Epithelial cell of esophagus (primary cell): ENCODE measurements at regions not wholly inside any gene's neighbourhood (a gene's known extent, or its start where the extent isn't known, plus 50 kb on each side); places are given as distances from the start of the nearest gene placed in this dataset.

ENCODE experiments used
- DNase-seq: peaks from one replicate; pipeline ENCODE4 v3.0.0; 2010; ENCODE audit warnings: low read depth
- H3K4me3 ChIP-seq: 2 replicates; pipeline ENCODE4 v1.5.1; 2011; ENCODE audit warnings: mild to moderate bottlenecking, low read length, control low read depth
- CTCF ChIP-seq: IDR thresholded peaks from 2 replicates; pipeline ENCODE4 v1.5.1; 2011; ENCODE audit warnings: low read depth, mild to moderate bottlenecking, low read length, control low read depth, inconsistent platforms; ENCODE audit not compliant: insufficient read depth; ENCODE audit errors: missing control alignments

- no peak overlapping the region for H3K4me3 ChIP-seq
- no peak for TF ChIP-seq CTCF
- peak; percentile 9 for DNase-seq
These were observed 169.5 kb downstream of the OTOR start for GRCh38 chr20:16917636-16918035.

DNA sequence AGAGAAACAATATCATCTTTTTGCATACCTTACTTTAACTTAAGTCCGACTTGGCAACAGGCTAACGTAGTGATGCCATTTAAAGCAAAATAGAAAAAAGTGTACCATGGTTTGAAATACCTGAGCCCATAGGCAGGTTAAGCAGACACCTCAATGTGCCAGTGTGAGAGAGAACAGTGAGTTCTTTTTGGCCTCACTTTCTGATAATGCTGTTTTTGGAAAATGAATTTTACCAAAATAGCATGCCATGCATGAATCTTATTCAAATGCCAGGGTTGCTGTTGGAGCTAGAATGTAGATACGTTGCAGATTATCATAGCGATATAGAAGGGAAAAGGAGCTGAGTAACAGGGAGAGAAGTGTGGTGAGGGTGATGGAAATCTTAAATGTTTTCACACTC lies 170.2 kb downstream of the OTOR start:
- no peak for DNase-seq
- no peak overlapping the region for H3K4me3 ChIP-seq

DNA sequence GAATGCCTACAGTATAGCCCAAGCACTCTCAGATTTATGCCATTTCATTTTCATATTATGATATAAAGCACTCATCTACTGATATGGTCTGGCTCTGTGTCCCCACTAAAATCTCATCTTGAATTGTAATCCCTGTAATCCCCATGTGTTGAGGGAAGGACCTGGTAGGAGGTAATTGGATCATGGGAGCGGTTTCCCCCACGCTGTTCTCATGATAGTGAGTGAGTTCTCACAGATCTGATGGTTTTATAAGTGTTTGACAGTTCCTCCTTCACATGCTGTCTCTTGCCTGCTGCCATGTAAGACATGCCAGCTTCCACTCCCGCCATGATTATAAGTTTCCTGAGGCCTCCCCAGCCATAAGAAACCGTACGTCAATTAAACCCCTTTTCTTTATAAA lies 171.7 kb downstream of the OTOR start:
- no peak for TF ChIP-seq CTCF
- no peak overlapping the region for H3K4me3 ChIP-seq
- no peak for DNase-seq

More for the DNA sequence above, 170.2 kb downstream of the OTOR start:
- TF ChIP-seq CTCF, result no peak

DNA sequence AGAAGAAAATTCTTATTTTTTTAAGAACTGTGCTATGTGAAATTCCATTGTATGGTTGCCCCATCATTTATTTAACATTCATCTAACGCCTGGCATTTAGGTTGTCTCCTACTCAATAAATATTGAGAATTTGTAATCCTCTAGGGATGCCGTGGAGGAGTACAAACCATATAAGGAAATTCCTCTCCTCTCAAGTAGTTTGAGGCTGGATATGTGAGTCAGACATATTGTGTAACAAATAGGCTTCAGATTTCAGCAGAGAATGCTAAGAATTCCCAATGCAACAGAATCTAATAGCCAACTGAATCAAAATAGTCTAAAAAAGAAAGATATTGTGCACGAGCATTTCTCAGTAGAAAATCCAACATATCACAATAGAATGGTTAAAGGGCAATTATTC lies 174.7 kb downstream of the OTOR start:
- no peak for TF ChIP-seq CTCF
- no peak overlapping the region for H3K4me3 ChIP-seq
- peak; percentile 55 for DNase-seq

DNA sequence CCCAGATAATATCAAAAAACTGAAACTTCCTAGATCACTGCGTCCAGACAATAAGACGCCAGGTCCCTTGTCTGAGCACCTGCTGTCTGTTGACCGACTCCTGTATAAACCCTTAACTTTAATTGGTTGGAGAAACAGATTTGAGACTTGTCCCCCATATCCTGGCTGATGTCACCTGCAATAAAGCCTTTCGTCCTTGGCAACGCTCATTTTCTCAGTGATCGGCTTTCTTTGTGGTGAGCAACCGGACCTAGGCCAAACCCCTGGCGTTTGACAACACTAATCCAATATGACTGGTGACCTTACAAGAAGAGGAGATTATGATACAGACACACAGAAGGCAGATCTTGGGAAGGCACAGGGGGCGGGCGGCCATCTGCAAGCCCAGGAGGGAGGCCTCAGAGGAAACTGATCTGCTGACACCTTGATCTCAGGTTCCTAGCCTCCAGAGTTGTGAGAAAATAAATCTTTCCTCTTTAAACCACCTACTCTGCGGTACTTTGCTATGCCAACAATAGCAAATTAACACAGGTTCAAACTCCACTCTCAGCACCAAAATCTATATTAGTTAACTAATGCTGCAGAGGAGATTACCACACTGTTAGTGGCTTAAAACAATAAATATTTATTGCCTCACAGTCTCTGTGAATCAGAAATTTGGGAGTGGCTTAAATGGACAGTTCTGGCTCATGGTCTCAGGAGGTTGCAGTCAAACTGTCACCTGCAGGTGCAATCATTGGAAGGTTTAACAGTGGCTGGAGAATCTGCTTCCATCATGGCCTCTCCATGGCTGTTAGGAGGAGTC lies 178.7 kb downstream of the OTOR start:
- DNase-seq, result no peak
- no peak for TF ChIP-seq CTCF
- H3K4me3 ChIP-seq, result no peak overlapping the region

DNA sequence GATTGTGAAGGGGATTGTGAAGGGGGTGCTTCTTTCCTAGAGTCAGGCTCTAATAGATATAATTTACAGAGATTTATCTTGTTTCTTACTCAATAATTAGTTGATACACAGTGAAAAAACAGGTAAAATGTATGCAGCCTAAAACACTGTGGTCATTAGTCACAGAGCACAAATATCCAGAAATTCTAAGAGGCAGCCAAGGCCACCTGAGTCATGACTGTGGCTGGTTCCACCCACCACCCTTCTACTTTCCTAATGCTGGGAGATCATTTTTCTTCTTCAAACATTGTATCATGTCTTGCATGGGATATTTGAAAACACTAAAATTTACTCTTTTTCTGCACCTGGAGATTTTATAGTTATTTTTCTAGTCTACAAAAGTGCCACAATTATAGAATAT lies 181.6 kb downstream of the OTOR start:
- DNase-seq, result no peak
- TF ChIP-seq CTCF, result no peak
- no peak overlapping the region for H3K4me3 ChIP-seq

GRCh38 chr20:16930656-16931055 lies 182.5 kb downstream of the OTOR start:
- H3K4me3 ChIP-seq, result no peak overlapping the region
- no peak for TF ChIP-seq CTCF
- no peak for DNase-seq
